ENCODE measurements at regions not wholly inside any gene's neighbourhood (a gene's known extent, or its start where the extent isn't known, plus 50 kb on each side); places are given as distances from the start of the nearest gene placed in this dataset.

- no peak for DNase-seq
Measured at GRCh38 chrY:13168257-13168656, 263.6 kb downstream of the DDX3Y start.

Measured in fibroblast of skin of right biceps (primary cell).